Colonic mucosa (tissue), 4 donors: ENCODE measurements at regions not wholly inside any gene's neighbourhood (a gene's known extent, or its start where the extent isn't known, plus 50 kb on each side); places are given as distances from the start of the nearest gene placed in this dataset.

Experiments used
- DNase-seq: peaks from one replicate; pipeline ENCODE4 v3.0.0-alpha.2; 2020
- H3K27ac ChIP-seq: fragments of 200-600 bp; one replicate; pipeline ENCODE4 v1.8.0; 2021
- H3K27me3 ChIP-seq: fragments of 200-600 bp; one replicate; pipeline ENCODE4 v1.8.0; 2021
- H3K36me3 ChIP-seq: fragments of 200-600 bp; one replicate; pipeline ENCODE4 v1.8.0; 2021
- H3K4me1 ChIP-seq: fragments of 200-600 bp; one replicate; pipeline ENCODE4 v1.8.0; 2021; ENCODE audit warnings: mild to moderate bottlenecking
- H3K4me3 ChIP-seq: fragments of 200-600 bp; one replicate; pipeline ENCODE4 v1.8.0; 2021
- H3K9ac ChIP-seq, 2 donors: one replicate each; pipeline ENCODE4 v1.7.0; 2013; ENCODE audit warnings: control low read depth in 2 of 2, low read depth in 2 of 2, low read length in 2 of 2
- H3K9me3 ChIP-seq: fragments of 200-600 bp; one replicate; pipeline ENCODE4 v1.8.0; 2021
- CTCF ChIP-seq: fragments of 200-600 bp; IDR thresholded peaks from one replicate; pipeline ENCODE4 v1.8.0; 2022; ENCODE audit warnings: antibody characterized with exemption, mild to moderate bottlenecking
- intact Hi-C: fragments of 100-400 bp; cut with DNase I; formaldehyde crosslinking; loops from one replicate; pipeline ENCODE4 v1.14.1; 2022
- donor health status: healthy.
- donor health status: DM: no; HTN: no; CAD: no.
- donor health status: DM: no; HTN: no; CAD: no.

GRCh38 chr15:96612917-96613316 is 282.4 kb downstream of the NR2F2 start:
- Histone ChIP-seq H3K36me3 (no peaks in the 10 kb centered on the region), H3K9me3 (no peaks in the 10 kb centered on the region), H3K27ac (no peak overlapping the region), H3K27me3 (no peaks in the 10 kb centered on the region), H3K9ac (no peak overlapping the region), H3K4me3 (no peak overlapping the region), H3K4me1 (no peaks in the 10 kb centered on the region)
- intact Hi-C loops, result no loop called here
- TF ChIP-seq CTCF, result no peak
- DNase-seq, result no peak

GRCh38 chr15:96619174-96619573 is 288.7 kb downstream of the NR2F2 start:
- Histone ChIP-seq H3K27me3 (no peaks in the 10 kb centered on the region), H3K27ac (no peak overlapping the region), H3K4me1 (no peaks in the 10 kb centered on the region), H3K36me3 (no peaks in the 10 kb centered on the region), H3K4me3 (no peak overlapping the region), H3K9me3 (no peaks in the 10 kb centered on the region), H3K9ac (no peak overlapping the region)
- intact Hi-C loops, result no loop called here
- DNase-seq, result no peak
- TF ChIP-seq CTCF, result no peak

- DNase-seq, result no peak
- Histone ChIP-seq H3K9ac (no peak overlapping the region), H3K36me3 (no peaks in the 10 kb centered on the region), H3K4me3 (no peak overlapping the region), H3K9me3 (no peaks in the 10 kb centered on the region), H3K27me3 (no peaks in the 10 kb centered on the region), H3K27ac (no peak overlapping the region), H3K4me1 (no peaks in the 10 kb centered on the region)
- no peak for TF ChIP-seq CTCF
- intact Hi-C loops, result no loop called here
These were observed 292.2 kb downstream of the NR2F2 start for GRCh38 chr15:96622714-96623113.

GRCh38 chr15:96625256-96625655 is 294.8 kb downstream of the NR2F2 start:
- intact Hi-C loops, result no loop called here
- no peak overlapping the region for H3K27ac ChIP-seq
- no peaks in the 10 kb centered on the region for H3K27me3 ChIP-seq
- H3K4me1 ChIP-seq, result no peaks in the 10 kb centered on the region
- DNase-seq, result no peak
- no peak for TF ChIP-seq CTCF
- no peaks in the 10 kb centered on the region for H3K9me3 ChIP-seq
- H3K9ac ChIP-seq, result no peak overlapping the region
- H3K4me3 ChIP-seq, result no peak overlapping the region
- H3K36me3 ChIP-seq, result no peaks in the 10 kb centered on the region

- no peak for DNase-seq
- Histone ChIP-seq H3K9me3 (no peaks in the 10 kb centered on the region), H3K36me3 (no peaks in the 10 kb centered on the region), H3K4me1 (no peaks in the 10 kb centered on the region), H3K27me3 (no peaks in the 10 kb centered on the region), H3K4me3 (no peak overlapping the region), H3K27ac (no peak overlapping the region), H3K9ac (no peak overlapping the region)
- TF ChIP-seq CTCF, result no peak
- intact Hi-C loops, result no loop called here
These were observed 296.6 kb downstream of the NR2F2 start for GRCh38 chr15:96627031-96627568.
